GM12864 (cell line): ENCODE measurements at regions not wholly inside any gene's neighbourhood (a gene's known extent, or its start where the extent isn't known, plus 50 kb on each side); places are given as distances from the start of the nearest gene placed in this dataset.

Experiments used
- DNase-seq: peaks from one replicate; pipeline ENCODE4 v3.0.0-alpha.2; 2011; ENCODE audit warnings: low read depth
- H3K4me3 ChIP-seq: 2 replicates; pipeline ENCODE4 v1.5.1; 2011; ENCODE audit warnings: mild to moderate bottlenecking, low read depth, low read length, control low read depth
- TF ChIP-seq, protein P1 (sequence below): IDR thresholded peaks from 2 replicates; pipeline ENCODE4 v1.5.1; 2011; ENCODE audit warnings: low read depth, mild to moderate bottlenecking, moderate library complexity, low read length, control low read depth, inconsistent platforms; ENCODE audit errors: missing control alignments

DNA sequence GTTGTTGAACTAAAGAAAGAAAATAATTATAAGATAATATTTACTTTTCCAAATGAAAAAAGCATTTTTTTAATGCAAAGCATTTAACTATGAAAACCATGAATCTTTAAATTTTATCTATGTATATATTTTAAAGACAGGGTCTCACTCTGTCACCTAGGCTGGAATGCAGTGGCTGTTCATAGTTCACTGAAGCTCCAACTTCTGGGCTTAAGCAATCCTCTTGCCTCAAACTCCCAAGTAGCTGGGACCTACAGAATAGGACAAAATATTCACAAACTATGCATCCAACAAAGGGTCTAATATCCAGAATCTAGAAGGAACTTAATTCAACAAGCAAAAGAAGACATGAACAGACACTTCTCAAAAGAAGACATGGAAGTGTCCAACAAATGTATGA lies 55.9 kb upstream of the ALB start:
- TF ChIP-seq, protein P1, sequence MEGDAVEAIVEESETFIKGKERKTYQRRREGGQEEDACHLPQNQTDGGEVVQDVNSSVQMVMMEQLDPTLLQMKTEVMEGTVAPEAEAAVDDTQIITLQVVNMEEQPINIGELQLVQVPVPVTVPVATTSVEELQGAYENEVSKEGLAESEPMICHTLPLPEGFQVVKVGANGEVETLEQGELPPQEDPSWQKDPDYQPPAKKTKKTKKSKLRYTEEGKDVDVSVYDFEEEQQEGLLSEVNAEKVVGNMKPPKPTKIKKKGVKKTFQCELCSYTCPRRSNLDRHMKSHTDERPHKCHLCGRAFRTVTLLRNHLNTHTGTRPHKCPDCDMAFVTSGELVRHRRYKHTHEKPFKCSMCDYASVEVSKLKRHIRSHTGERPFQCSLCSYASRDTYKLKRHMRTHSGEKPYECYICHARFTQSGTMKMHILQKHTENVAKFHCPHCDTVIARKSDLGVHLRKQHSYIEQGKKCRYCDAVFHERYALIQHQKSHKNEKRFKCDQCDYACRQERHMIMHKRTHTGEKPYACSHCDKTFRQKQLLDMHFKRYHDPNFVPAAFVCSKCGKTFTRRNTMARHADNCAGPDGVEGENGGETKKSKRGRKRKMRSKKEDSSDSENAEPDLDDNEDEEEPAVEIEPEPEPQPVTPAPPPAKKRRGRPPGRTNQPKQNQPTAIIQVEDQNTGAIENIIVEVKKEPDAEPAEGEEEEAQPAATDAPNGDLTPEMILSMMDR = no peak
- DNase-seq = no peak
- H3K4me3 ChIP-seq = no peak overlapping the region

- no peak for DNase-seq
- TF ChIP-seq, protein P1 = no peak
- no peak overlapping the region for H3K4me3 ChIP-seq
Measured at GRCh38 chr4:73347497-73347896, 56.6 kb upstream of the ALB start.

- TF ChIP-seq, protein P1 = no peak
- no peak for DNase-seq
- no peak overlapping the region for H3K4me3 ChIP-seq
Measured at GRCh38 chr4:73345399-73345975, 58.6 kb upstream of the ALB start.

DNA sequence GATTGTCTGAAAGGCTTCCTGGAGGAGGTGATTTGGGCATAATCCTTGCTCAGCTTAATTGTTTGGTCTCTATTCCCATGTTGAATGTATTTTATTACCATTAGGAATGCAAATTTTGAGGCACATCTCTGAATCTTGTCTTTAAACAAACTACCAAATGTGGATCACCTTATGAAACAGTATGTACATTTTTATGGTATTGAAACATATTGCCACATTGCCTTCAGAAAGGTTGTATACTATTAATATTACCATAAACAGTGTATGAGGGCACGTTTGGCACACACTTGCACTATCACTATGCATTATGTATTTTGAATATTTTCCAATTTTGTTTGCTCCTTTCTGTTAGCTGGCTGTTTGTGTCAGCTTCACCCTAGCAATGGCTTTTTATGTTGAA lies 60.0 kb upstream of the ALB start:
- TF ChIP-seq, protein P1 = no peak
- DNase-seq = no peak
- H3K4me3 ChIP-seq = no peak overlapping the region

DNA sequence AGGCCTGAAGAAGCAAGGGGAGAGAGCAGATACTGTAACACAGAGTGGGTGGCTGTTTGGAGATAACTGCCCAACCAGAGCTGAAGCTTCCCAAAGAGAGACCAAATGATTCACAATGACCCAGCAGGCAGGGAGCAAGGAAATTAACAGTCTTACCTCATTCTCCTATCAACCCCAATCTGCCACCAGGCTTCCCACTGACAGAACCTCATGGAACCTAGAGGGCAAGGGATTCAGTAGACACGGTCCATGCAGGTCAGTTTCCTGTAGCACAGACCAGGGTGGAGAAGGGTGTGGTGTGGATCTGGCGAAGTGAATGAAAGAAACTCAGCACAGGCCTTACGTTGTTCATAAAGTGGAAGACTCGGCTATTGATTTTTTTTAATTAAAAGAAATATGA lies 60.7 kb upstream of the ALB start:
- TF ChIP-seq, protein P1 = no peak
- no peak overlapping the region for H3K4me3 ChIP-seq
- DNase-seq = no peak

- H3K4me3 ChIP-seq = no peak overlapping the region
- DNase-seq = no peak
- TF ChIP-seq, protein P1 = peak; percentile 48
Measured at GRCh38 chr4:73341454-73341853, 62.6 kb upstream of the ALB start.

- TF ChIP-seq, protein P1 = no peak
- DNase-seq = no peak
- no peak overlapping the region for H3K4me3 ChIP-seq
Measured at GRCh38 chr4:73340917-73341316, 63.2 kb upstream of the ALB start.
